SH-SY5Y (cell line): ENCODE measurements at regions not wholly inside any gene's neighbourhood (a gene's known extent, or its start where the extent isn't known, plus 50 kb on each side); places are given as distances from the start of the nearest gene placed in this dataset.

ENCODE experiments used
- GATA2 ChIP-seq: IDR thresholded peaks from 2 replicates; pipeline ENCODE4 v1.6.1; 2011; ENCODE audit warnings: mild to moderate bottlenecking, low read depth, low read length
- GATA3 ChIP-seq: IDR thresholded peaks from 2 replicates; pipeline ENCODE4 v1.6.1; 2011; ENCODE audit warnings: low read depth, mild to moderate bottlenecking, low read length, moderate library complexity

GRCh38 chr2:65749545-65749944 lies 317.1 kb upstream of the SPRED2 start:
- TF ChIP-seq GATA2 (no peak), GATA3 (no peak)
